Karpas-422 (cell line): ENCODE measurements at regions not wholly inside any gene's neighbourhood (a gene's known extent, or its start where the extent isn't known, plus 50 kb on each side); places are given as distances from the start of the nearest gene placed in this dataset.

Experiments used
- DNase-seq: peaks from one replicate; pipeline ENCODE4 v3.0.0-alpha.2; 2015
- H2AFZ ChIP-seq: fragments of 200-600 bp; sonication (generic); 2 replicates; pipeline ENCODE4 v1.6.1; 2014; ENCODE audit warnings: antibody characterized with exemption, low read length, mixed read lengths
- H3K27ac ChIP-seq: fragments of 200-600 bp; sonication (generic); 2 replicates; pipeline ENCODE4 v1.5.1; 2014; ENCODE audit warnings: mild to moderate bottlenecking, low read length, moderate library complexity
- H3K27me3 ChIP-seq: fragments of 200-600 bp; sonication (generic); 2 replicates; pipeline ENCODE4 v1.6.1; 2014; ENCODE audit warnings: low read length, mixed read lengths
- H3K36me3 ChIP-seq: fragments of 200-600 bp; sonication (generic); 2 replicates; pipeline ENCODE4 v1.6.1; 2014; ENCODE audit warnings: low read length, mixed read lengths; ENCODE audit not compliant: insufficient read depth
- H3K4me1 ChIP-seq: fragments of 200-600 bp; sonication (generic); 2 replicates; pipeline ENCODE4 v1.6.1; 2014; ENCODE audit warnings: mild to moderate bottlenecking, low read length, mixed read lengths
- H3K4me2 ChIP-seq: fragments of 200-600 bp; sonication (generic); 2 replicates; pipeline ENCODE4 v1.6.1; 2014; ENCODE audit warnings: low read length, low read depth, mild to moderate bottlenecking; ENCODE audit not compliant: poor library complexity, severe bottlenecking
- H3K4me3 ChIP-seq: fragments of 200-600 bp; sonication (generic); 2 replicates; pipeline ENCODE4 v1.5.1; 2014; ENCODE audit warnings: mild to moderate bottlenecking, antibody characterized with exemption, low read length, mixed read lengths
- H3K79me2 ChIP-seq: fragments of 200-600 bp; sonication (generic); 2 replicates; pipeline ENCODE4 v1.6.1; 2014; ENCODE audit warnings: mild to moderate bottlenecking, low read length, mixed read lengths
- H3K9ac ChIP-seq: fragments of 200-600 bp; sonication (generic); 2 replicates; pipeline ENCODE4 v1.6.0; 2014; ENCODE audit warnings: low read length
- H3K9me2 ChIP-seq: fragments of 200-600 bp; sonication (generic), shearing (Covaris generic); replicated peaks from 2 replicates; pipeline ENCODE4 v1.6.0; 2014; ENCODE audit warnings: mild to moderate bottlenecking, low read length, moderate library complexity; ENCODE audit not compliant: insufficient read depth
- H3K9me3 ChIP-seq: fragments of 300-700, 200-600 bp; sonication (generic); 2 replicates; pipeline ENCODE4 v1.6.1; 2014; ENCODE audit warnings: low read length, mixed read lengths
- H4K20me1 ChIP-seq: fragments of 200-600 bp; sonication (generic); 2 replicates; pipeline ENCODE4 v1.6.1; 2014; ENCODE audit warnings: mild to moderate bottlenecking, antibody characterized with exemption, low read length, low read depth; ENCODE audit not compliant: insufficient read depth

DNA sequence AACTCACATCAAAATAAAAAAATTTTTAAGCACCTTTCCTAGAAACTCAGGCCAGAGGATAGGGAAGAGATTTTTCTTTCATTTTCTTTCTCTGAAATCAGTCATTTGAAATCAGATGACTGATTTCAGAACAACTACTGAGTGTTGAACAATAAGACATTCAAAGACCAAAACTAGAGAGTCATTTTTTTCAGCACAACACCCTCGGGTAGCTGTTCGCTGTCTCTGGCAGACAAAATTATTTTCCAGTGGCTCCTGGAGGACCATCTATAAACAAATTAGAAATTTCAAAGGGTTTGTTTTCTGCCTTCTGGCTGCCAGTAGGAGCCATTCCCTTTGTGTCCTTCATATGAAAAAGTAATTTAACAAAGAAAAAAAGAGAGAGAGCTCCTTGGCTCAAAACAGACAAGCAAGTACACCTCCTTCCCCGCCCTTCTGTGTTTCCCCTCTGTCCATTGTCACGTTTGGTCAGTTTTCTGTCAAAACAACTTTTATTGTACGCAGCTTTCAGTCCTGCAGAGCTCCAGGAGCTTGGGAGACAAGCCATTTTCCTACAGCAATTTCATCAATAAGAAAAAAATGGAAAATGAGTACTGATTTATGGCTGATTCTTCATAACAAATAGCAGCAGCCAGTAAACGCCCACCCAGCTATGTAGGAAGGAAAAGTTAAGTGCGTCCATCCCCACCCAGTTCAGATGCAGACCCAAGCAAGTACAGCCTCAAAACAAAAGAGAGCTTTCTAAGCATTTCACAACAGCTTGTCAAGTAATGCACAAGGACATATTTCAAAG, 405.2 kb downstream of the ZNF608 start:
- H2AFZ ChIP-seq, result no peak overlapping the region
- no peaks in the 10 kb centered on the region for H3K79me2 ChIP-seq
- no peak overlapping the region for H3K4me2 ChIP-seq
- H3K9me2 ChIP-seq, result no peaks in the 10 kb centered on the region
- H3K27ac ChIP-seq, result no peak overlapping the region
- DNase-seq, result no peak
- no peak overlapping the region for H3K9ac ChIP-seq
- H4K20me1 ChIP-seq, result no peaks in the 10 kb centered on the region
- no peaks in the 10 kb centered on the region for H3K9me3 ChIP-seq
- no peaks in the 10 kb centered on the region for H3K36me3 ChIP-seq
- H3K4me1 ChIP-seq, result no peaks in the 10 kb centered on the region
- H3K27me3 ChIP-seq, result no peaks in the 10 kb centered on the region
- H3K4me3 ChIP-seq, result no peak overlapping the region

DNA sequence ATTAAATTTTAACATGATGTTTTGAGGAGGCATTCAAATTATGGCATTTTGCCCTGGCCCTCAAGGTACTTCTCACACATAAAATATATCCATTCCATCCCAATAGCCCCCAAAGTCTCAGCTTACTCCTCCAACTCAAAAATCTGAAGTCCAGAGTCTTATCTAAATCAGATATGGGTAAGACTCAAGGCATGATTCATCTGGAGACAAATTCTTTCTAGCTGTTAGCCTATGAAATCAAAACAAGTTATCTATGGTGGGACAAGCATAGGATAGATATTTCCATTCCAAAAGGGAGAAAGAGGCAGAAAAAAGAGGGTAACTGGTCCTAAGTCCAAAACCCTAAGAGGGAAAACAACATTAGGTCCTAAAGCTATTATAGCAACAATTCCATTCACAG, 408.4 kb downstream of the ZNF608 start:
- Histone ChIP-seq H3K9me2 (no peaks in the 10 kb centered on the region), H4K20me1 (no peaks in the 10 kb centered on the region), H3K27ac (no peak overlapping the region), H3K79me2 (no peaks in the 10 kb centered on the region), H3K36me3 (no peaks in the 10 kb centered on the region), H3K9me3 (no peaks in the 10 kb centered on the region), H3K4me2 (no peak overlapping the region), H2AFZ (no peak overlapping the region), H3K27me3 (no peaks in the 10 kb centered on the region), H3K4me3 (no peak overlapping the region), H3K4me1 (no peaks in the 10 kb centered on the region), H3K9ac (no peak overlapping the region)
- no peak for DNase-seq

GRCh38 chr5:124333298-124333979, 413.0 kb downstream of the ZNF608 start:
- no peaks in the 10 kb centered on the region for H3K9me2 ChIP-seq
- H4K20me1 ChIP-seq, result no peaks in the 10 kb centered on the region
- no peaks in the 10 kb centered on the region for H3K36me3 ChIP-seq
- H3K4me3 ChIP-seq, result no peak overlapping the region
- no peak for DNase-seq
- H3K27ac ChIP-seq, result no peak overlapping the region
- no peaks in the 10 kb centered on the region for H3K27me3 ChIP-seq
- H3K9me3 ChIP-seq, result no peaks in the 10 kb centered on the region
- no peak overlapping the region for H3K9ac ChIP-seq
- H3K4me1 ChIP-seq, result no peaks in the 10 kb centered on the region
- H3K4me2 ChIP-seq, result no peak overlapping the region
- H3K79me2 ChIP-seq, result no peaks in the 10 kb centered on the region
- no peak overlapping the region for H2AFZ ChIP-seq

DNA sequence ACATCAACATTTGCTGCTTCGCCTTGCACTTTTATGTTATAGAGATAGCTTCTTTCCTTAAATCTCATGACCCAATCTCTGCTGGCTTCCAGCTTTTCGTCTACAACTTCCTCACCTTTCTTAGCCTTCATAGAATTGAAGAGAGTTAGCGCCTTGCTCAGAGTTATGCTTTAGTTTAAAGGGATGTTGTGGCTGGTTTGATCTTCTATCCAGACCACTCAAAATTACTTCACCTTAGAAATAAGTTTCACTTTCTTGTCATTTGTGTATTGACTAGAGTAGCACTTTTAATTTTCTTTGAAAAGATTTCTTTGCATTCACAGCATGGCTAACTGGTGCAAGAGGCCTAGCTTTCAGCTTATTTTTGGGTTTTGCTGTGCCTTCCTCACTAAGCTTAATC, 414.2 kb downstream of the ZNF608 start:
- Histone ChIP-seq H3K79me2 (no peaks in the 10 kb centered on the region), H3K4me1 (no peaks in the 10 kb centered on the region), H3K9ac (no peak overlapping the region), H3K9me2 (no peaks in the 10 kb centered on the region), H3K4me2 (no peak overlapping the region), H3K9me3 (no peaks in the 10 kb centered on the region), H3K27me3 (no peaks in the 10 kb centered on the region), H4K20me1 (no peaks in the 10 kb centered on the region), H3K36me3 (no peaks in the 10 kb centered on the region), H3K27ac (no peak overlapping the region), H3K4me3 (no peak overlapping the region), H2AFZ (no peak overlapping the region)
- DNase-seq, result no peak

DNA sequence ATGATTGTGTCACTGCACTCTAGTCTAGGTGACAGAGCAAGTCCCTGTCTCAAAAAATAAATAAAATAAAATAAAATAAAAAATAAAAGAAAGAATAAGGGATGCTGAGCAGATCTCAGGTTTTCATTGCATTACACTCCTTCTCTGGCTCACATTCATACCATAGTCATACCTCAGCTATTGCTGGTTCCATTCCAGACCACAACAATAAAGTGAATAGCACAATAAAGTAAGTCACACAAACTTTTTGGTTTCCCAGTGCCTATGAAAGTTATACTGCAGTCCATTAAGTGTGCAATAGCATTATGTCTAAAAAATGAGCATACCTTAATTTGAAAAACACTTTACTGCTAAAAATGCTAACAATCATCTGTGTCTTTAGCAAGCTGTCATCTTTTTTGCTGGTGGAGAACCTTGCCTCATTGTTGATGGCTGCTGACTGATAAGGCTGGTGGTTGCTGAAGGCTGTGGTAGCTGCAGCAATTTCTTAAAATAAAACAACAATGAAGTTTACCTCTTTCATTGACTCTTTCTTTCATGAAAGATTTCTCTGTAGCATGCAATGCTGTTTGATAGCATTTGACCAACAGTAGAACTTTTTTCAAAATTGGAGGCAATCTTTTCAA, 415.7 kb downstream of the ZNF608 start:
- Histone ChIP-seq H3K36me3 (no peaks in the 10 kb centered on the region), H4K20me1 (no peaks in the 10 kb centered on the region), H3K4me3 (no peak overlapping the region), H3K9ac (no peak overlapping the region), H3K27ac (no peak overlapping the region), H3K9me2 (no peaks in the 10 kb centered on the region), H3K9me3 (no peaks in the 10 kb centered on the region), H3K4me2 (no peak overlapping the region), H3K27me3 (no peaks in the 10 kb centered on the region), H3K4me1 (no peaks in the 10 kb centered on the region), H3K79me2 (no peaks in the 10 kb centered on the region), H2AFZ (no peak overlapping the region)
- no peak for DNase-seq

DNA sequence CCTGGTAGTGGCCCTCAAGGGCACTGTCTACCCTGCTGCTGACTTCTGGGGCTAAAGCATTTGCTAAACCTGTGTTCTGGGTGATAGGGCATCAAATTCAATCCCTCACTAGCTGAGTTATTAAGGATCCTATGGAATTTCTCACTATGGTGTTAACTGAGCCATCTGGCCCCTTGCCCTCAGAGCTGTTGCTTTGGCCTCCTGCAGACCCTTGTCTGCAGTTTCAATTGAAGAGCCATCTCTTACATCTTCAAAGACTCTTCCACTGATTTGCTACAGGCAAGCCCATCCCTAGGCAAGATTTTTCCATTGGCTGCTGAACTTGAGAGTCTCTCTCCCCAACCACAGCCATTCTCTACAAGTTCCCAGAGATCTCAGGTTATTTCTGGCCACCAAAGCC, 418.2 kb downstream of the ZNF608 start:
- Histone ChIP-seq H3K79me2 (no peaks in the 10 kb centered on the region), H3K9ac (no peak overlapping the region), H3K9me3 (no peaks in the 10 kb centered on the region), H3K27ac (no peak overlapping the region), H3K9me2 (no peaks in the 10 kb centered on the region), H3K4me1 (no peaks in the 10 kb centered on the region), H3K27me3 (no peaks in the 10 kb centered on the region), H3K4me3 (no peak overlapping the region), H4K20me1 (no peaks in the 10 kb centered on the region), H3K4me2 (no peak overlapping the region), H3K36me3 (no peaks in the 10 kb centered on the region), H2AFZ (no peak overlapping the region)
- no peak for DNase-seq

- DNase-seq, result no peak
- Histone ChIP-seq H3K79me2 (no peaks in the 10 kb centered on the region), H4K20me1 (no peaks in the 10 kb centered on the region), H3K27ac (no peak overlapping the region), H3K4me1 (no peaks in the 10 kb centered on the region), H3K4me2 (no peak overlapping the region), H3K9me2 (no peaks in the 10 kb centered on the region), H3K4me3 (no peak overlapping the region), H3K9me3 (no peaks in the 10 kb centered on the region), H3K27me3 (no peaks in the 10 kb centered on the region), H3K9ac (no peak overlapping the region), H2AFZ (no peak overlapping the region), H3K36me3 (no peaks in the 10 kb centered on the region)
Measured at GRCh38 chr5:124318661-124319060, 427.8 kb downstream of the ZNF608 start.

- no peaks in the 10 kb centered on the region for H3K4me1 ChIP-seq
- H3K27ac ChIP-seq, result no peak overlapping the region
- no peak for DNase-seq
- no peak overlapping the region for H3K4me2 ChIP-seq
- H2AFZ ChIP-seq, result no peak overlapping the region
- H3K9ac ChIP-seq, result no peak overlapping the region
- H3K27me3 ChIP-seq, result no peaks in the 10 kb centered on the region
- H4K20me1 ChIP-seq, result no peaks in the 10 kb centered on the region
- no peak overlapping the region for H3K4me3 ChIP-seq
- H3K36me3 ChIP-seq, result no peaks in the 10 kb centered on the region
- no peaks in the 10 kb centered on the region for H3K9me3 ChIP-seq
- no peaks in the 10 kb centered on the region for H3K79me2 ChIP-seq
- no peaks in the 10 kb centered on the region for H3K9me2 ChIP-seq
Measured at GRCh38 chr5:124317451-124317850, 429.0 kb downstream of the ZNF608 start.
